PC-9 (cell line): ENCODE measurements at regions not wholly inside any gene's neighbourhood (a gene's known extent, or its start where the extent isn't known, plus 50 kb on each side); places are given as distances from the start of the nearest gene placed in this dataset.
"Not testable (repeated sequence)": the region's sequence is repeated elsewhere in the genome, so short reads cannot be mapped to it uniquely, and the experiment has no call there.

Experiments used
- BruUV-seq: library from RNA; stranded (reverse); fragments of 400-500 nt; replicated peaks from 2 replicates; lab custom pipeline; 2021; lab: Mats Ljungman, UMichigan
- CTCF ChIA-PET: fragments of 300-600 bp; sonication (Branson Sonifier 250); formaldehyde crosslinking; loops from one replicate; lab custom pipeline; 2022; ENCODE audit warnings: antibody characterized with exemption; lab: Charles Lee
- POLR2A ChIA-PET: fragments of 300-600 bp; sonication (Branson Sonifier 250); formaldehyde crosslinking; loops from one replicate; lab custom pipeline; 2022; ENCODE audit warnings: antibody characterized with exemption; ENCODE audit not compliant: unreplicated experiment; lab: Charles Lee
- DNase-seq, 2 experiments: peaks; one replicate each; pipeline versions ENCODE4 v3.0.0 to v3.0.0-alpha.2; 2015 to 2022; ENCODE audit warnings: mixed read lengths in 1 of 2
- H2AFZ ChIP-seq: fragments of 200-600 bp; sonication (generic); 2 replicates; pipeline ENCODE4 v1.8.1; 2017; ENCODE audit warnings: antibody characterized with exemption
- H3F3A ChIP-seq: fragments of 200-600 bp; sonication (generic); 2 replicates; pipeline ENCODE4 v1.8.1; 2017; ENCODE audit warnings: antibody characterized with exemption, mild to moderate bottlenecking, low read depth; ENCODE audit not compliant: insufficient read depth
- H3K27ac ChIP-seq: fragments of 200-600 bp; sonication (generic); 2 replicates; pipeline ENCODE4 v1.6.1; 2016; ENCODE audit warnings: mixed run types
- H3K27me3 ChIP-seq: fragments of 200-600 bp; sonication (generic); 2 replicates; pipeline ENCODE4 v1.6.1; 2016; ENCODE audit warnings: low read depth, mixed run types; ENCODE audit not compliant: insufficient read depth
- H3K36me3 ChIP-seq: fragments of 200-600 bp; sonication (generic); 2 replicates; pipeline ENCODE4 v1.6.1; 2016; ENCODE audit warnings: low read depth, mixed run types
- H3K4me1 ChIP-seq: fragments of 200-600 bp; sonication (generic); replicated peaks from 2 replicates; pipeline ENCODE4 v1.6.1; 2016; ENCODE audit warnings: mixed run types; ENCODE audit not compliant: insufficient read depth
- H3K4me2 ChIP-seq: fragments of 200-600 bp; sonication (generic); 2 replicates; pipeline ENCODE4 v1.6.1; 2017; ENCODE audit warnings: mixed run types
- H3K4me3 ChIP-seq: fragments of 200-600 bp; sonication (generic); 2 replicates; pipeline ENCODE4 v1.6.1; 2016; ENCODE audit warnings: mixed run types
- H3K79me2 ChIP-seq: fragments of 200-600 bp; sonication (generic); 2 replicates; pipeline ENCODE4 v1.6.1; 2017; ENCODE audit warnings: low read depth, mixed run types
- H3K9me2 ChIP-seq: fragments of 200-600 bp; sonication (generic); 2 replicates; pipeline ENCODE4 v1.8.1; 2017; ENCODE audit warnings: mild to moderate bottlenecking; ENCODE audit not compliant: insufficient read depth
- H3K9me3 ChIP-seq: fragments of 200-600 bp; sonication (generic); 2 replicates; pipeline ENCODE4 v1.8.1; 2016; ENCODE audit warnings: low read depth; ENCODE audit not compliant: insufficient read depth
- H4K20me1 ChIP-seq: fragments of 200-600 bp; sonication (generic); 2 replicates; pipeline ENCODE4 v1.8.1; 2017; ENCODE audit not compliant: insufficient read depth
- EZH2 ChIP-seq: fragments of 200-600 bp; sonication (generic); IDR thresholded peaks from 2 replicates; pipeline ENCODE4 v1.8.0; 2017; ENCODE audit warnings: antibody characterized with exemption, low read depth
- intact Hi-C: fragments of 100-400 bp; cut with micrococcal nuclease; formaldehyde crosslinking; loops from one replicate; pipeline ENCODE4 v1.10.0; 2022; ENCODE audit not compliant: unreplicated experiment
- TF ChIP-seq, protein P1 (sequence below): fragments of 200-600 bp; sonication (generic); conservative IDR thresholded peaks from 2 replicates; pipeline ENCODE4 v1.6.1; 2017; ENCODE audit warnings: mixed run types, antibody characterized with exemption, mild to moderate bottlenecking, moderate library complexity

GRCh38 chrX:3177851-3178250 is 136.6 kb downstream of the ARSF start:
- Histone ChIP-seq H3K79me2 (no peaks in the 10 kb centered on the region), H2AFZ (no peak overlapping the region), H3F3A (no peaks in the 10 kb centered on the region), H3K9me3 (no peaks in the 10 kb centered on the region), H4K20me1 (no peaks in the 10 kb centered on the region), H3K4me3 (no peak overlapping the region), H3K27me3 (peaks cover 9% of the 10 kb centered on the region; the same call in 1 of the 2 replicates), H3K4me1 (no peaks in the 10 kb centered on the region), H3K36me3 (no peaks in the 10 kb centered on the region), H3K9me2 (no peaks in the 10 kb centered on the region), H3K4me2 (no peak overlapping the region), H3K27ac (no peak overlapping the region)
- POLR2A ChIA-PET = no interaction called here
- CTCF ChIA-PET = no interaction called here
- no TSS peak for BruUV-seq
- no peak for DNase-seq
- intact Hi-C loops = no loop called here
- TF ChIP-seq EZH2 = no peak
- TF ChIP-seq, protein P1, sequence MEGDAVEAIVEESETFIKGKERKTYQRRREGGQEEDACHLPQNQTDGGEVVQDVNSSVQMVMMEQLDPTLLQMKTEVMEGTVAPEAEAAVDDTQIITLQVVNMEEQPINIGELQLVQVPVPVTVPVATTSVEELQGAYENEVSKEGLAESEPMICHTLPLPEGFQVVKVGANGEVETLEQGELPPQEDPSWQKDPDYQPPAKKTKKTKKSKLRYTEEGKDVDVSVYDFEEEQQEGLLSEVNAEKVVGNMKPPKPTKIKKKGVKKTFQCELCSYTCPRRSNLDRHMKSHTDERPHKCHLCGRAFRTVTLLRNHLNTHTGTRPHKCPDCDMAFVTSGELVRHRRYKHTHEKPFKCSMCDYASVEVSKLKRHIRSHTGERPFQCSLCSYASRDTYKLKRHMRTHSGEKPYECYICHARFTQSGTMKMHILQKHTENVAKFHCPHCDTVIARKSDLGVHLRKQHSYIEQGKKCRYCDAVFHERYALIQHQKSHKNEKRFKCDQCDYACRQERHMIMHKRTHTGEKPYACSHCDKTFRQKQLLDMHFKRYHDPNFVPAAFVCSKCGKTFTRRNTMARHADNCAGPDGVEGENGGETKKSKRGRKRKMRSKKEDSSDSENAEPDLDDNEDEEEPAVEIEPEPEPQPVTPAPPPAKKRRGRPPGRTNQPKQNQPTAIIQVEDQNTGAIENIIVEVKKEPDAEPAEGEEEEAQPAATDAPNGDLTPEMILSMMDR = no peak

DNA sequence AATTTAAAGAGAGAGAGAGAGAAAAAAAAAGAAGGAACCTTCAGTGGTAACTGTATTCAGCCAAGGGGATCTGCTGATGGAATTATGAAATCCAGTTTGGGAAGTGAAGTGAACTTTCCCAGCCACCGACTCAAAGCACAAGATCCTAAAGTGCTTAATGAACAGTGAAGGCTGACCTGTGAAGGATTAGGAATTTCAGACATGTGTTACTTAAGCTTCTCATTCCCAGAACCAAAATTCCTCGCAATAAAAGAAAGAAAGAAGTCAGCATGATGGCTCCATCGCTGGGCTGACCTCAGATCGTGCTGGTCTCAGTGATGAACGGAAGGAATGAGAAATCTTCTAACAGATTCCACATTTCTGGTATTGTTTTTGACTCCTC is 135.2 kb downstream of the ARSF start:
- Histone ChIP-seq H3K79me2 (no peaks in the 10 kb centered on the region), H3K4me3 (no peak overlapping the region), H3K27me3 (peaks cover 17% of the 10 kb centered on the region; the same call in 1 of the 2 replicates), H3K36me3 (no peaks in the 10 kb centered on the region), H3K27ac (no peak overlapping the region), H3K4me1 (no peaks in the 10 kb centered on the region), H2AFZ (no peak overlapping the region), H3K9me2 (no peaks in the 10 kb centered on the region), H3F3A (no peaks in the 10 kb centered on the region), H3K4me2 (no peak overlapping the region), H3K9me3 (no peaks in the 10 kb centered on the region), H4K20me1 (no peaks in the 10 kb centered on the region)
- intact Hi-C loops = no loop called here
- TF ChIP-seq, protein P1 = no peak
- TF ChIP-seq EZH2 = no peak
- no peak for DNase-seq
- CTCF ChIA-PET = no interaction called here
- POLR2A ChIA-PET = no interaction called here
- BruUV-seq = no TSS peak

DNA sequence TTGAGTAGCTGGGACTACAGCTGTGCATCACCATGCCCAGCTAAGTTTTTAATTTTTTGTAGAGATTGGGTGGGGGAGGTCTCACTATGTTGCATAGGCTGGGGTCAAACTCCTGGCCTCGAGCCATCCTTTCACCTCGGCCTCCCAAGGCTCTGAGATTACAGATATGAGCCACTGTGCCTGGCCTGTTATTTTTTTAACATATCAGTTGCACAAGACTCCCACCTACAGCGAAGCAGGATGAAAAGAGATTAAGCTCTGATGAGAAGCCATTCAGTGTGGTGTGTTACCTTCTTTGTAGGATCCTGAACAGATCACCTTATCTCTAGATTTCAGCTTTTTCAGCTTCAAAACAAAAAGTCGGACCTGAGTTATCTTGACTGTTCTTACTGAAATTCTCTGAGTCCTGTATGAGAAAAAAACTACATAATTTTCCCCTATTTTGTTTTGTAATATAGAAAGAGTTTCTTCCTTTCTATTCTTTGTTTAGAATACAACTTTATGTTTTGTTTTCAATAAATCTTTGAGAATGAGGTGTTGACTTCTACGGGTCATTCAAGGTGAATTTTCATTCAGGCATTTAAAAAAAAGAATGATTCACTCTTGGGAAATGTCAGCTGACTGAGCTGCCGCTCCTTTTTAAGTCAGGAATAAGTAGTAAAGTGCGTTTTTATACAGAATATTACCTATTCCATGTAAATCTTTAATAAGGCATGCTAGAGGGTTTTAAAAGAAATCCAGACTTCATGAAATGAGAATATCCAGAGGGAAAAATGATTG is 134.6 kb downstream of the ARSF start:
- POLR2A ChIA-PET = no interaction called here
- Histone ChIP-seq H3K79me2 (no peaks in the 10 kb centered on the region), H3K27me3 (peaks cover 22% of the 10 kb centered on the region; the same call in 1 of the 2 replicates), H3K9me3 (no peaks in the 10 kb centered on the region), H2AFZ (no peak overlapping the region), H3K4me2 (no peak overlapping the region), H3K27ac (no peak overlapping the region), H3F3A (no peaks in the 10 kb centered on the region), H3K36me3 (no peaks in the 10 kb centered on the region), H3K4me1 (no peaks in the 10 kb centered on the region), H3K9me2 (no peaks in the 10 kb centered on the region), H4K20me1 (no peaks in the 10 kb centered on the region), H3K4me3 (no peak overlapping the region)
- intact Hi-C loops = no loop called here
- no peak for TF ChIP-seq EZH2
- TF ChIP-seq, protein P1 = no peak
- no peak for DNase-seq
- CTCF ChIA-PET = no interaction called here
- no TSS peak for BruUV-seq

DNA sequence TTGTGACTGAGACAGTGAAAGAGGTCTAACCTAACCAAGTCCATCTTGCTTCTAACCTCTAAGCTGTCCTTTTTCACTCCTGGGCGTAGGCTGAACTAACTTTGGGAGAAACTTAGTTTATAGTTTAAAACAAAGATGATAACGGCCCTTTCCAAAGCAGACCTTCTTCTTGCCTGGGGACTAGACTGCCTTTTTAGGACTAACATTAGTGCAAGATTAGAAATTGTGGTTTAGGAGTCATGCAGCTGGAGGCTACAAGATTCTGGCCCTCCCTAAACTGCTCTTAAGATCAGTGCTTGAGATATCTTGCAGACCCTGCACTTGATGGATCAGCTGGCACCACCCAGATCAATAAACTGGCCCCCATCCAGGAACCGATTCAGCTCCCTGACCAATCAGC is 130.9 kb downstream of the ARSF start:
- POLR2A ChIA-PET, BruUV-seq, CTCF ChIA-PET, DNase-seq, H3K9me3 ChIP-seq, H3K4me1 ChIP-seq, H3F3A ChIP-seq, H3K4me2 ChIP-seq, H3K36me3 ChIP-seq, intact Hi-C loops, H4K20me1 ChIP-seq, H3K79me2 ChIP-seq, H3K27ac ChIP-seq, H3K9me2 ChIP-seq, H2AFZ ChIP-seq, H3K4me3 ChIP-seq: not testable (repeated sequence)
- peaks cover 46% of the 10 kb centered on the region for H3K27me3 ChIP-seq
